Osteoblast (primary cell): ENCODE measurements at regions not wholly inside any gene's neighbourhood (a gene's known extent, or its start where the extent isn't known, plus 50 kb on each side); places are given as distances from the start of the nearest gene placed in this dataset.
A peak's percentile ranks its signal among the peaks of the same experiment; 100 is the strongest.

Source experiments
- DNase-seq: peaks from one replicate; pipeline ENCODE4 v3.0.0; 2011; ENCODE audit warnings: low spot score, mixed read lengths; ENCODE audit not compliant: insufficient read length; ENCODE audit errors: missing footprints
- H2AFZ ChIP-seq: 2 replicates; pipeline ENCODE4 v1.6.0; 2011; ENCODE audit warnings: mild to moderate bottlenecking, low read length
- H3K27ac ChIP-seq: 2 replicates; pipeline ENCODE4 v1.5.1; 2011; ENCODE audit warnings: mild to moderate bottlenecking, low read depth, low read length, moderate library complexity
- H3K27me3 ChIP-seq: 2 replicates; pipeline ENCODE4 v1.6.0; 2012; ENCODE audit warnings: mild to moderate bottlenecking, control low read depth, inconsistent platforms, low read length, moderate library complexity; ENCODE audit not compliant: insufficient read depth
- H3K36me3 ChIP-seq: 2 replicates; pipeline ENCODE4 v1.5.1; 2011; ENCODE audit warnings: mild to moderate bottlenecking, low read length, control low read depth, moderate library complexity; ENCODE audit not compliant: insufficient read depth
- H3K4me1 ChIP-seq: 2 replicates; pipeline ENCODE4 v1.5.1; 2011; ENCODE audit warnings: mild to moderate bottlenecking, low read length, control low read depth, moderate library complexity; ENCODE audit not compliant: insufficient read depth
- H3K4me2 ChIP-seq: 2 replicates; pipeline ENCODE4 v1.6.0; 2011; ENCODE audit warnings: mild to moderate bottlenecking, low read length; ENCODE audit not compliant: insufficient read depth
- H3K4me3 ChIP-seq: fragments of 200-600 bp; sonication (generic); 3 replicates; pipeline ENCODE4 v1.5.1; 2012; ENCODE audit warnings: mild to moderate bottlenecking, low read length, inconsistent platforms; ENCODE audit not compliant: insufficient read depth
- H3K79me2 ChIP-seq: 2 replicates; pipeline ENCODE4 v1.6.0; 2012; ENCODE audit warnings: mild to moderate bottlenecking, low read length, control low read depth, inconsistent platforms; ENCODE audit not compliant: insufficient read depth
- H3K9me3 ChIP-seq: 2 replicates; pipeline ENCODE4 v1.5.1; 2011; ENCODE audit warnings: low read depth, low read length, control low read depth
- H4K20me1 ChIP-seq: 2 replicates; pipeline ENCODE4 v1.6.0; 2012; ENCODE audit warnings: mild to moderate bottlenecking, low read length, control low read depth; ENCODE audit not compliant: insufficient read depth
- TF ChIP-seq, protein P1 (sequence below): IDR thresholded peaks from 2 replicates; pipeline ENCODE4 v1.5.1; 2011; ENCODE audit warnings: mild to moderate bottlenecking, low read depth, low read length, moderate library complexity; ENCODE audit errors: extremely low read depth

- Histone ChIP-seq H3K27ac (peak overlapping the region; percentile 2), H3K4me2 (peak overlapping the region; percentile 46), H3K79me2 (no peaks in the 10 kb centered on the region), H3K4me3 (no peak overlapping the region), H3K36me3 (no peaks in the 10 kb centered on the region), H3K27me3 (no peaks in the 10 kb centered on the region), H3K9me3 (no peaks in the 10 kb centered on the region), H3K4me1 (peaks cover 7% of the 10 kb centered on the region), H4K20me1 (no peaks in the 10 kb centered on the region), H2AFZ (peak overlapping the region; percentile 90)
- TF ChIP-seq, protein P1, sequence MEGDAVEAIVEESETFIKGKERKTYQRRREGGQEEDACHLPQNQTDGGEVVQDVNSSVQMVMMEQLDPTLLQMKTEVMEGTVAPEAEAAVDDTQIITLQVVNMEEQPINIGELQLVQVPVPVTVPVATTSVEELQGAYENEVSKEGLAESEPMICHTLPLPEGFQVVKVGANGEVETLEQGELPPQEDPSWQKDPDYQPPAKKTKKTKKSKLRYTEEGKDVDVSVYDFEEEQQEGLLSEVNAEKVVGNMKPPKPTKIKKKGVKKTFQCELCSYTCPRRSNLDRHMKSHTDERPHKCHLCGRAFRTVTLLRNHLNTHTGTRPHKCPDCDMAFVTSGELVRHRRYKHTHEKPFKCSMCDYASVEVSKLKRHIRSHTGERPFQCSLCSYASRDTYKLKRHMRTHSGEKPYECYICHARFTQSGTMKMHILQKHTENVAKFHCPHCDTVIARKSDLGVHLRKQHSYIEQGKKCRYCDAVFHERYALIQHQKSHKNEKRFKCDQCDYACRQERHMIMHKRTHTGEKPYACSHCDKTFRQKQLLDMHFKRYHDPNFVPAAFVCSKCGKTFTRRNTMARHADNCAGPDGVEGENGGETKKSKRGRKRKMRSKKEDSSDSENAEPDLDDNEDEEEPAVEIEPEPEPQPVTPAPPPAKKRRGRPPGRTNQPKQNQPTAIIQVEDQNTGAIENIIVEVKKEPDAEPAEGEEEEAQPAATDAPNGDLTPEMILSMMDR = no peak
- DNase-seq = peak; percentile 77
Measured at GRCh38 chr6:134117409-134117808, 65.0 kb upstream of the SLC2A12 start.

GRCh38 chr6:134115715-134116074 is 63.3 kb upstream of the SLC2A12 start:
- Histone ChIP-seq H3K27me3 (no peaks in the 10 kb centered on the region), H3K4me1 (peaks cover 7% of the 10 kb centered on the region), H3K27ac (no peak overlapping the region), H3K4me3 (no peak overlapping the region), H3K4me2 (no peak overlapping the region), H4K20me1 (no peaks in the 10 kb centered on the region), H2AFZ (no peak overlapping the region), H3K79me2 (no peaks in the 10 kb centered on the region), H3K9me3 (no peaks in the 10 kb centered on the region), H3K36me3 (no peaks in the 10 kb centered on the region)
- no peak for DNase-seq
- TF ChIP-seq, protein P1 = no peak

GRCh38 chr6:134114918-134115714 is 62.7 kb upstream of the SLC2A12 start:
- Histone ChIP-seq H3K36me3 (no peaks in the 10 kb centered on the region), H3K27me3 (no peaks in the 10 kb centered on the region), H4K20me1 (no peaks in the 10 kb centered on the region), H3K4me2 (peak overlapping the region; percentile 32), H3K79me2 (no peaks in the 10 kb centered on the region), H2AFZ (no peak overlapping the region), H3K4me1 (peaks cover 7% of the 10 kb centered on the region), H3K9me3 (no peaks in the 10 kb centered on the region), H3K4me3 (no peak overlapping the region), H3K27ac (no peak overlapping the region)
- TF ChIP-seq, protein P1 = no peak
- DNase-seq = no peak

DNA sequence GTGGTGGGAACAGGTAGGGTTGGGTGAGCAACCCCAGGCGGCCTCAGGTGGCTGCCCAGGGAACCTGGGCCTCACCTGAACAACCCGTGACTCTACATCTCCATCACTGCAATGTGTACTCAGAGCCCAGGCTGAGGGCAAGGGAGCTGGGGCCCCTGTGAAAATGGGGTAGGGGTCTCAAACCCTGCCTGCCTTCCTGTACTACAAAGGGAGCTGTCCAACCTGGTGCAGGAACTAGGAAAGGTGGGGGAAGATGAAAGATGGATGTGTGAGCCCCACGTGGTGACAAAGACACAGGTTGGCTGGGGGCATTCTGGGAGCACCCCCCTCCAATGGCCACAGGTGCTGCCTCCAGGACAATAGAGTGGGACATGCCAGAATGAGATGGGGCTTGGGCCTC is 62.1 kb upstream of the SLC2A12 start:
- H3K36me3 ChIP-seq = no peaks in the 10 kb centered on the region
- H3K9me3 ChIP-seq = no peaks in the 10 kb centered on the region
- DNase-seq = no peak
- H2AFZ ChIP-seq = no peak overlapping the region
- H3K4me1 ChIP-seq = peaks cover 13% of the 10 kb centered on the region
- H3K27me3 ChIP-seq = no peaks in the 10 kb centered on the region
- no peaks in the 10 kb centered on the region for H4K20me1 ChIP-seq
- H3K27ac ChIP-seq = no peak overlapping the region
- no peaks in the 10 kb centered on the region for H3K79me2 ChIP-seq
- no peak overlapping the region for H3K4me2 ChIP-seq
- no peak overlapping the region for H3K4me3 ChIP-seq
- TF ChIP-seq, protein P1 = no peak
